ENCODE measurements at regions not wholly inside any gene's neighbourhood (a gene's known extent, or its start where the extent isn't known, plus 50 kb on each side); places are given as distances from the start of the nearest gene placed in this dataset.
"Not testable (repeated sequence)": the region's sequence is repeated elsewhere in the genome, so short reads cannot be mapped to it uniquely, and the experiment has no call there.

GRCh38 chr18:9021458-9021857 is 81.0 kb upstream of the NDUFV2 start:
- no peak for DNase-seq

GRCh38 chr18:9022397-9023155 is 79.9 kb upstream of the NDUFV2 start:
- no peak for DNase-seq

GRCh38 chr18:9024031-9024646 is 78.4 kb upstream of the NDUFV2 start:
- not testable (repeated sequence) for DNase-seq

- no peak for DNase-seq
Measured at GRCh38 chr18:9025091-9025838, 77.2 kb upstream of the NDUFV2 start.

- no peak for DNase-seq
Measured at GRCh38 chr18:9029131-9029530, 73.4 kb upstream of the NDUFV2 start.

GRCh38 chr18:9032519-9032918 is 70.0 kb upstream of the NDUFV2 start:
- DNase-seq = no peak

- no peak for DNase-seq
Measured at GRCh38 chr18:9038277-9038871, 64.1 kb upstream of the NDUFV2 start.

GRCh38 chr18:9039441-9040071 is 62.9 kb upstream of the NDUFV2 start:
- no peak for DNase-seq

GRCh38 chr18:9042766-9043481 is 59.6 kb upstream of the NDUFV2 start:
- DNase-seq = no peak

- no peak for DNase-seq
Measured at GRCh38 chr18:9043581-9043980, 58.9 kb upstream of the NDUFV2 start.

- DNase-seq = no peak
Measured at GRCh38 chr18:9047715-9048114, 54.8 kb upstream of the NDUFV2 start.

GRCh38 chr18:9048236-9048635 is 54.3 kb upstream of the NDUFV2 start:
- DNase-seq = no peak

GRCh38 chr18:9048808-9049494 is 53.5 kb upstream of the NDUFV2 start:
- no peak for DNase-seq

GRCh38 chr18:9049495-9049809 is 53.0 kb upstream of the NDUFV2 start:
- no peak for DNase-seq

GRCh38 chr18:9050628-9051284 is 51.7 kb upstream of the NDUFV2 start:
- not testable (repeated sequence) for DNase-seq

Measured in right forelimb (tissue), 1 donor.